Astrocyte (in vitro differentiated cells and primary cell): ENCODE measurements at regions not wholly inside any gene's neighbourhood (a gene's known extent, or its start where the extent isn't known, plus 50 kb on each side); places are given as distances from the start of the nearest gene placed in this dataset.

Experiments
- DNase-seq: peaks from one replicate; pipeline ENCODE4 v3.0.0-alpha.2; 2010; ENCODE audit warnings: low read depth
- FAIRE-seq: peaks from 2 replicates; lab custom pipeline; 2011; peaks lifted over from hg19 to GRCh38; lab: Jason Lieb, UNC
- H2AFZ ChIP-seq: 2 replicates; pipeline ENCODE4 v1.6.0; 2012; ENCODE audit warnings: low read depth, low read length, inconsistent platforms
- H3K27ac ChIP-seq: 2 replicates; pipeline ENCODE4 v1.5.1; 2011; ENCODE audit warnings: low read depth, low read length, inconsistent platforms
- H3K27me3 ChIP-seq: 2 replicates; pipeline ENCODE4 v1.6.0; 2011; ENCODE audit warnings: low read length, inconsistent platforms; ENCODE audit not compliant: insufficient read depth
- H3K36me3 ChIP-seq: 2 replicates; pipeline ENCODE4 v1.5.1; 2011; ENCODE audit warnings: low read length, inconsistent platforms; ENCODE audit not compliant: insufficient read depth
- H3K4me1 ChIP-seq: 2 replicates; pipeline ENCODE4 v1.5.1; 2011; ENCODE audit warnings: low read length, inconsistent platforms; ENCODE audit not compliant: insufficient read depth
- H3K4me2 ChIP-seq: 2 replicates; pipeline ENCODE4 v1.6.0; 2012; ENCODE audit warnings: low read length, inconsistent platforms
- H3K4me3 ChIP-seq: 2 replicates; pipeline ENCODE4 v1.5.1; 2011; ENCODE audit warnings: low read depth, mild to moderate bottlenecking, low read length, inconsistent platforms; ENCODE audit not compliant: insufficient read depth
- H3K79me2 ChIP-seq: 2 replicates; pipeline ENCODE4 v1.6.0; 2012; ENCODE audit warnings: mild to moderate bottlenecking, low read length, inconsistent platforms; ENCODE audit not compliant: insufficient read depth
- H3K9ac ChIP-seq: 2 replicates; pipeline ENCODE4 v1.6.0; 2012; ENCODE audit warnings: mild to moderate bottlenecking, low read length, inconsistent platforms
- H3K9me3 ChIP-seq: 2 replicates; pipeline ENCODE4 v1.5.1; 2012; ENCODE audit warnings: low read depth, mild to moderate bottlenecking, low read length, inconsistent platforms; ENCODE audit not compliant: insufficient read depth
- H4K20me1 ChIP-seq: 2 replicates; pipeline ENCODE4 v1.6.0; 2012; ENCODE audit warnings: low read length, inconsistent platforms; ENCODE audit not compliant: insufficient read depth
- H3K27ac Mint-ChIP-seq: one replicate; pipeline ENCODE4 v1.8.0; 2021; ENCODE audit warnings: mild to moderate bottlenecking, mixed read lengths; ENCODE audit not compliant: unreplicated experiment
- H3K27me3 Mint-ChIP-seq: one replicate; pipeline ENCODE4 v1.8.0; 2021; ENCODE audit warnings: low read depth, mixed read lengths; ENCODE audit not compliant: unreplicated experiment
- H3K36me3 Mint-ChIP-seq: one replicate; pipeline ENCODE4 v1.8.0; 2021; ENCODE audit warnings: low read depth, mixed read lengths; ENCODE audit not compliant: unreplicated experiment
- H3K4me1 Mint-ChIP-seq: one replicate; pipeline ENCODE4 v1.8.0; 2021; ENCODE audit warnings: low read depth, mixed read lengths; ENCODE audit not compliant: unreplicated experiment
- H3K4me3 Mint-ChIP-seq: one replicate; pipeline ENCODE4 v1.8.0; 2021; ENCODE audit warnings: mild to moderate bottlenecking, moderate library complexity, mixed read lengths; ENCODE audit not compliant: unreplicated experiment
- H3K9me3 Mint-ChIP-seq: one replicate; pipeline ENCODE4 v1.8.0; 2021; ENCODE audit warnings: mild to moderate bottlenecking, mixed read lengths; ENCODE audit not compliant: unreplicated experiment
- EZH2 ChIP-seq: IDR thresholded peaks from 2 replicates; pipeline ENCODE4 v1.6.1; 2012; ENCODE audit warnings: mild to moderate bottlenecking, low read length, inconsistent platforms; ENCODE audit not compliant: insufficient read depth
- TF ChIP-seq, protein P1 (sequence below): IDR thresholded peaks from 2 replicates; pipeline ENCODE4 v1.5.1; 2011; ENCODE audit warnings: low read depth, mild to moderate bottlenecking, inconsistent platforms, low read length, moderate library complexity; ENCODE audit not compliant: insufficient read depth

- no peak for TF ChIP-seq EZH2
- TF ChIP-seq, protein P1, sequence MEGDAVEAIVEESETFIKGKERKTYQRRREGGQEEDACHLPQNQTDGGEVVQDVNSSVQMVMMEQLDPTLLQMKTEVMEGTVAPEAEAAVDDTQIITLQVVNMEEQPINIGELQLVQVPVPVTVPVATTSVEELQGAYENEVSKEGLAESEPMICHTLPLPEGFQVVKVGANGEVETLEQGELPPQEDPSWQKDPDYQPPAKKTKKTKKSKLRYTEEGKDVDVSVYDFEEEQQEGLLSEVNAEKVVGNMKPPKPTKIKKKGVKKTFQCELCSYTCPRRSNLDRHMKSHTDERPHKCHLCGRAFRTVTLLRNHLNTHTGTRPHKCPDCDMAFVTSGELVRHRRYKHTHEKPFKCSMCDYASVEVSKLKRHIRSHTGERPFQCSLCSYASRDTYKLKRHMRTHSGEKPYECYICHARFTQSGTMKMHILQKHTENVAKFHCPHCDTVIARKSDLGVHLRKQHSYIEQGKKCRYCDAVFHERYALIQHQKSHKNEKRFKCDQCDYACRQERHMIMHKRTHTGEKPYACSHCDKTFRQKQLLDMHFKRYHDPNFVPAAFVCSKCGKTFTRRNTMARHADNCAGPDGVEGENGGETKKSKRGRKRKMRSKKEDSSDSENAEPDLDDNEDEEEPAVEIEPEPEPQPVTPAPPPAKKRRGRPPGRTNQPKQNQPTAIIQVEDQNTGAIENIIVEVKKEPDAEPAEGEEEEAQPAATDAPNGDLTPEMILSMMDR: no peak
- Histone ChIP-seq H3K27me3 (no peaks in the 10 kb centered on the region), H3K4me1 (no peaks in the 10 kb centered on the region), H3K36me3 (no peaks in the 10 kb centered on the region), H3K9me3 (no peaks in the 10 kb centered on the region), H2AFZ (no peak overlapping the region), H4K20me1 (no peaks in the 10 kb centered on the region), H3K4me2 (no peak overlapping the region), H3K4me3 (no peak overlapping the region), H3K9ac (no peak overlapping the region), H3K27ac (no peak overlapping the region), H3K79me2 (no peaks in the 10 kb centered on the region)
- Mint-ChIP-seq H3K9me3 (peaks cover 2% of the 10 kb centered on the region), H3K36me3 (peaks cover 1% of the 10 kb centered on the region), H3K4me3 (no peak overlapping the region), H3K4me1 (peaks cover 5% of the 10 kb centered on the region), H3K27ac (no peak overlapping the region), H3K27me3 (peaks cover 45% of the 10 kb centered on the region)
- DNase-seq (no peak), FAIRE-seq (no peak)
Observed at GRCh38 chr6:43939281-43940070, 169.5 kb downstream of the VEGFA start.

DNA sequence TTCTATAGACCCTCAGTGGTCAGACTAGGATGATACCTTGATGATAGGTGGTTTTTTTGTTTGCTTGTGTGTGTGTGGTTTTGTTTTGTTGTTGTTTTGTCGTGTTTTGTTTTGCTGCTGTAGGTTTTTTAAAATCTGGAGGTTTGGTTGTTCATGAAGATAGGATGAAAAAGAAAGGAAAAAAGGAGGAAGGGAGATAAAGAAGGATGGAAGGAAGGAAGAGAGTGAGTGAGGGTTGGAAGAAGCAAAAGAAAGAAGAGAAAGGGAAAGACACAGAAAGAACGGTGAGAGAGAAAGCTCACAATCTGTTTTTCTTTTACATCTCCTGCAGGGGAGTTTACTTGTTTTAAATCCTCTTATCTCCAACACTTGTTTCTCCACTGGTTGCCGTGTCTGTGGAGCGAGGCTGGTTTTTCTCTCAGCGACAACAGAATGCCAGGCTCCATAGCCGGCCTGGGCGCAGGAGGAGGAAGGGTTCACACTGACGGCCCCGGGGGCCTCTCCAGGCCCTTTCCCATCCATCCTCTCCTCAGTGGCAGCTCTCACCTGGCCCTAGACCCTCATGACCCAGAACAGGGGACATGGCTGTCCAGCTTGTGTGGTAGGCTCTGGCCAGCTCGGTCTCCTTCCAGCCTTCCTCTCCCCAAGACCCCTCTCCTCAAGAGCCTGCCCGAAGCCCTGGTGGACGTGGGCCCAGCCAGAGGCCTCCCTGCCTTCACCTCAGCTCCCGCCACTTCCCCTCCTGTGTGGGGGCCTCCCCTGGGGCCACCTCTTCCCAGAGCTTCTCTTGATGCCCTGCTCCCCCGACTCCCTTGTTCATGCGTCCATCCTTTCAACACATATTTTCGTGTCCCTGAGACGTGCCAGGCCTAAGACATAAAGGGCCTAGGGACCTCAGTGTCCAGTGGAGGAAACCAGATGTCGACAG lies 168.4 kb downstream of the VEGFA start:
- DNase-seq (no peak), FAIRE-seq (no peak)
- Mint-ChIP-seq H3K27ac (no peak overlapping the region), H3K27me3 (peaks cover 52% of the 10 kb centered on the region), H3K4me3 (peak overlapping the region; percentile 67), H3K36me3 (peaks cover 1% of the 10 kb centered on the region), H3K4me1 (no peaks in the 10 kb centered on the region), H3K9me3 (peaks cover 2% of the 10 kb centered on the region)
- no peak overlapping the region for H3K4me2 ChIP-seq
- peaks cover 2% of the 10 kb centered on the region for H3K4me1 ChIP-seq
- no peaks in the 10 kb centered on the region for H3K79me2 ChIP-seq
- no peak overlapping the region for H2AFZ ChIP-seq
- no peaks in the 10 kb centered on the region for H3K36me3 ChIP-seq
- no peaks in the 10 kb centered on the region for H3K27me3 ChIP-seq
- TF ChIP-seq EZH2: no peak
- TF ChIP-seq, protein P1: no peak
- H4K20me1 ChIP-seq: no peaks in the 10 kb centered on the region
- H3K9me3 ChIP-seq: no peaks in the 10 kb centered on the region
- H3K9ac ChIP-seq: no peak overlapping the region
- H3K4me3 ChIP-seq: no peak overlapping the region
- H3K27ac ChIP-seq: no peak overlapping the region
